Nephron (organoid): ENCODE measurements at regions not wholly inside any gene's neighbourhood (a gene's known extent, or its start where the extent isn't known, plus 50 kb on each side); places are given as distances from the start of the nearest gene placed in this dataset.

Experiments
- H3K27ac Mint-ChIP-seq, 3 experiments: 2 replicates each; pipeline ENCODE4 v1.8.0; 2020; ENCODE audit warnings: mixed read lengths in 3 of 3, mild to moderate bottlenecking in 2 of 3, moderate library complexity in 1 of 3
- H3K27me3 Mint-ChIP-seq: 2 replicates; pipeline ENCODE4 v1.8.0; 2021; ENCODE audit warnings: low read depth, mild to moderate bottlenecking, moderate library complexity, mixed read lengths
- H3K36me3 Mint-ChIP-seq: 2 replicates; pipeline ENCODE4 v1.8.0; 2020; ENCODE audit warnings: low read depth, mixed read lengths
- H3K4me1 Mint-ChIP-seq: 2 replicates; pipeline ENCODE4 v1.8.0; 2020; ENCODE audit warnings: mixed read lengths
- H3K4me3 Mint-ChIP-seq, 3 experiments: 2 replicates each; pipeline ENCODE4 v1.8.0; 2020; ENCODE audit warnings: mild to moderate bottlenecking in 3 of 3, mixed read lengths in 3 of 3, moderate library complexity in 2 of 3
- H3K9me3 Mint-ChIP-seq: 2 replicates; pipeline ENCODE4 v1.8.0; 2020; ENCODE audit warnings: mixed read lengths
- TF ChIP-seq, protein P1 (sequence below), 3 experiments: fragments of 200-600 bp; sonication (generic); IDR thresholded peaks; one replicate each; pipeline ENCODE4 v1.5.0; 2021; ENCODE audit warnings: antibody characterized with exemption in 3 of 3; ENCODE audit not compliant: unreplicated experiment in 3 of 3

DNA sequence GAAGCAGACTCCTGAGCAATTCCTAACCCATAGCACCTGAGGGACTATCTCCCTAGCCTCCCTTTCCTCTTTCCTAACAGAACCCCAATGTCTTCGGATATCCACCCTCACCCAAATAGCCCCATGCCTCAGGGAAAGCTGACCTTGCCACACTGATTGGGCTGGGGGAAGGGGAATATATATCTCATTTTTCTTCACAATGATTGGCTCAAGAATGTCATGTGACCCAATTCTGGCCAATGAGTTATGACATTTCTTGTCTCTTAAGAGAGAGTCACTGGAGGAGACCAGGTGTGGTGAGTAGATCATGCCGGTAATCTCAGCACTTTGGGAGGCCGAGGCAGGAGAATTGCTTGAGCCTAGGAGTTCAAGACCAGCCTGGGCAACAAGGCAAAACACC, 71.9 kb upstream of the NLK start:
- peaks cover 4% of the 10 kb centered on the region for H3K27me3 Mint-ChIP-seq
- no peak overlapping the region for H3K4me3 Mint-ChIP-seq
- TF ChIP-seq, protein P1, sequence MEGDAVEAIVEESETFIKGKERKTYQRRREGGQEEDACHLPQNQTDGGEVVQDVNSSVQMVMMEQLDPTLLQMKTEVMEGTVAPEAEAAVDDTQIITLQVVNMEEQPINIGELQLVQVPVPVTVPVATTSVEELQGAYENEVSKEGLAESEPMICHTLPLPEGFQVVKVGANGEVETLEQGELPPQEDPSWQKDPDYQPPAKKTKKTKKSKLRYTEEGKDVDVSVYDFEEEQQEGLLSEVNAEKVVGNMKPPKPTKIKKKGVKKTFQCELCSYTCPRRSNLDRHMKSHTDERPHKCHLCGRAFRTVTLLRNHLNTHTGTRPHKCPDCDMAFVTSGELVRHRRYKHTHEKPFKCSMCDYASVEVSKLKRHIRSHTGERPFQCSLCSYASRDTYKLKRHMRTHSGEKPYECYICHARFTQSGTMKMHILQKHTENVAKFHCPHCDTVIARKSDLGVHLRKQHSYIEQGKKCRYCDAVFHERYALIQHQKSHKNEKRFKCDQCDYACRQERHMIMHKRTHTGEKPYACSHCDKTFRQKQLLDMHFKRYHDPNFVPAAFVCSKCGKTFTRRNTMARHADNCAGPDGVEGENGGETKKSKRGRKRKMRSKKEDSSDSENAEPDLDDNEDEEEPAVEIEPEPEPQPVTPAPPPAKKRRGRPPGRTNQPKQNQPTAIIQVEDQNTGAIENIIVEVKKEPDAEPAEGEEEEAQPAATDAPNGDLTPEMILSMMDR (IDR thresholded peaks at IDR 0.05; ENCODE audit: unreplicated experiment in 3 of 3) = no peak
- H3K4me1 Mint-ChIP-seq = no peaks in the 10 kb centered on the region
- H3K9me3 Mint-ChIP-seq = no peaks in the 10 kb centered on the region
- no peaks in the 10 kb centered on the region for H3K36me3 Mint-ChIP-seq
- H3K27ac Mint-ChIP-seq = no peak overlapping the region

DNA sequence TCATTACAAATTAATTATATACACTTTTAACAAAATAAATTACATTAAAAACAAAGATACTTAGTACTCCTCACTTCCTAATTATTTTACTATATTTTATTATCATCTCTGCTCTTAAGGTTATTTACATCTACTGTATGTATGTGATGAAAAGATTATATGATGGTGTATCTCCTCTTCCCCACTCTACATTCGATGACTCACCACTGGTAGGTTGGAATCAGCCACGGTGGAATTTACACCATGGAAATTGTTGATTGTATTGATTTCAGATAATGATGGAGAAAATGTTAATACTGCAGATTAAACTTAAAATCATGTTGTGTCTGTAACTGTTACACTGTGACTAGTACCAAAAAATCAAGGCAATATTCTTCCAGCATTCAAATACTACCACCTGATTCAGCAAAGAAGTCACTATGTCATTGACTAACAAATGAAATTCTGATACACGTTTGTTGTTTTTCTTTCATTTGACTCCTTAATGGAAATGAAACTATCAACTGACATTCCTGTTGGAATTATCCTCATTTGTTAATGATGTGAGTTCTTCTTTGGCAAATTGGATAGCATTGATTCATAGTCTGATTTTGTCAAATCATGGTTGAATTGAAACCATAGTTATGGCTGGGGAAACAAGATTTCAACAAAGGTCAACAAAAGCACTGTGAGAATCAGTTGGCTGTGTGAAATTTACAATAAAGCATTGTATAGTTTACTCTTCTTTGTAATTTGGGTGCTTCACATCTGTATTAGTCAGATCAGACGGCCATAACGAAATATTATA, 69.0 kb upstream of the NLK start:
- H3K4me1 Mint-ChIP-seq = no peaks in the 10 kb centered on the region
- H3K27ac Mint-ChIP-seq = no peak overlapping the region
- no peaks in the 10 kb centered on the region for H3K9me3 Mint-ChIP-seq
- peaks cover 4% of the 10 kb centered on the region for H3K27me3 Mint-ChIP-seq
- H3K36me3 Mint-ChIP-seq = no peaks in the 10 kb centered on the region
- H3K4me3 Mint-ChIP-seq = no peak overlapping the region
- TF ChIP-seq, protein P1 (IDR thresholded peaks at IDR 0.05; ENCODE audit: unreplicated experiment in 3 of 3) = no peak

DNA sequence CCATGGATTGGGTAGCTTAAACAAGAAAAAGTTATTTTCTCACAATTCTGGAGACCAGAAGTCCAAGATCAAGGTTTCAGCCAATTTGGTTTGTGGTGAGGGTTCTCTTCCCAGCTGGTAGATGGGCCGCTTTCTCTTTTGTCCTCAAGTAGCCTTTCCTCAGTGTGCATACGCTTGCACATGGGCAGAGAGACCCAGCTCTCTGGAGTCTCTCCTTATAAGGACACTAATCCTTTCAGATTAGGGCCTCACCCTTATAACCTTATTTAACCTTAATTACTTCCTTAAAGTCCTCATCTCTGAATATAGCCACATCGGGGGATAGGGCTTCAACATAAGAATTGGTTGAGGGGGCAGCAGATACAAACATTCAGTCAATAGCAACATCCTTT, 68.4 kb upstream of the NLK start:
- Mint-ChIP-seq H3K9me3 (no peaks in the 10 kb centered on the region), H3K4me3 (no peak overlapping the region), H3K4me1 (no peaks in the 10 kb centered on the region), H3K27ac (no peak overlapping the region), H3K36me3 (no peaks in the 10 kb centered on the region), H3K27me3 (peaks cover 4% of the 10 kb centered on the region)
- TF ChIP-seq, protein P1 (IDR thresholded peaks at IDR 0.05; ENCODE audit: unreplicated experiment in 3 of 3) = no peak

DNA sequence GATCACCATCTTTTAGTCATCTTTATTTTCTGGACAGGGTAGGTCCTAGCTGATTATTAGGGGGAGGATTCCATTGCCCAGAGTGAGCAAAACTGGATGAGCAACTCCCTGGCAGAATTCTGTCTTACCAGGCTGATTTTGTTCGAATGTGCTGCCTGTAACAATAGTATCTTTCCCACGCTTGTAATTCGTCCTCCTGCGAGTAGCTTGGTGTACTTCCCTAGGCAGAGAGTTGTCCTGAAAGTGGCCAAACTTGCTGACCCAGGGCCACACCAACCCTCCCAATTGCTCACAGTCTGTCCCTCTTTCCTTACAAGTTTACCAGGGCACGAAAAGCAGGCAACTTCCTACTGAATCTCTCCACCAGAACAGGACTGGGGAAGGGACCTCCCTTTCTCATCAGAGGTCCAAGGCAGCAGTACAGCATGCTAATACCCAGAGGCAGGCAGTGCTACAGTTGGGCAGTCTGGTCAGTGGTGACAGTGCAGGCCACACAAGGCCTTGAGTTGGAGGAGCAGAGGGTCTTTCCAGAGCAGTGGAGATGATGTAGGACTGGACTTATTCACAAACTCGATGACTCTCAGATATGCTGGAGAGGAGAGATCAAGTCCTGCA, 67.8 kb upstream of the NLK start:
- Mint-ChIP-seq H3K36me3 (no peaks in the 10 kb centered on the region), H3K4me3 (no peak overlapping the region), H3K27ac (no peak overlapping the region), H3K4me1 (no peaks in the 10 kb centered on the region), H3K27me3 (peaks cover 4% of the 10 kb centered on the region), H3K9me3 (no peaks in the 10 kb centered on the region)
- TF ChIP-seq, protein P1 (IDR thresholded peaks at IDR 0.05; ENCODE audit: unreplicated experiment in 3 of 3) = no peak

DNA sequence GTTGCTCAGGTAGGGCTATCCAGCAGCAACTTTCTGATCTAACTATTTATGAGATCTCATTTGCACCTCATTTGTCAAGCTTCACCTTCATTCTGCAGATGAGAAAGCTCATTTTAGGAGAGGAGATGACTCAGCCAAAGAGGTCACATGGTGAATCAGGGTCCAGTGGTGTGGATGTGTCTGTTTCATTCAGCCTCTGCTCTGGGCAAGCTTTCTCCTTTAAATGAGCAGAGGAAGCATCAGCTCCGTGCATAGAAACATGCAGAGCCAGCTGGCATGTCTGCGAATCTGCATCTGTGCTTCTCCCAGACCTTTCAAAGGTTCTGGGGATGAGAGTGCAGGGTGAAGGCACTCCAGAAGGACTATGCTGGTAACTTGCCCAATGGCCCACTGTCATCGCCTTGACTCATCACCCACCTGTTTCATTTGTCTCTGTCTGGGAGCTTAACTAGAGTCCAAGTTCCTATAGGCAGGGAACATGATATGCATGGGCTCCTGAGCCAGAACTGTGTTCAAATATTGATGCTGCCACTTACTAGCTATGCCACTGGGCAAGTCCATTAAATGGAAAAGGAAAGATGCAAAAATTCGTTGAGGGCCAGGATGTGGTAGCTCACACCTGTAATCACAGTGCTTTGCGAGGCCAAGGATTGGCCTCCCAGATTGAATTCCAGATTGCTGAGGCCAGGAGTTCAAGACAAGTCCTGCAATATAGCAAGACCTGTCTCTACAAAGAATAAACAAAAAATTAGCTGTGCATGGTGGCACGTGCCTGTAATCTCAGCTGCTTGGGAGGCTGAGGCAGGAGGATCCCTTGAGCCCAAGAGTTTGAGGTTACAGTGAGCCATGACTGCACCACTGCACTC, 67.1 kb upstream of the NLK start:
- peaks cover 4% of the 10 kb centered on the region for H3K27me3 Mint-ChIP-seq
- TF ChIP-seq, protein P1 (IDR thresholded peaks at IDR 0.05; ENCODE audit: unreplicated experiment in 3 of 3) = no peak
- H3K27ac Mint-ChIP-seq = no peak overlapping the region
- H3K4me1 Mint-ChIP-seq = no peaks in the 10 kb centered on the region
- H3K36me3 Mint-ChIP-seq = no peaks in the 10 kb centered on the region
- no peaks in the 10 kb centered on the region for H3K9me3 Mint-ChIP-seq
- H3K4me3 Mint-ChIP-seq = no peak overlapping the region
